ENCODE measurements at regions not wholly inside any gene's neighbourhood (a gene's known extent, or its start where the extent isn't known, plus 50 kb on each side); places are given as distances from the start of the nearest gene placed in this dataset.

DNA sequence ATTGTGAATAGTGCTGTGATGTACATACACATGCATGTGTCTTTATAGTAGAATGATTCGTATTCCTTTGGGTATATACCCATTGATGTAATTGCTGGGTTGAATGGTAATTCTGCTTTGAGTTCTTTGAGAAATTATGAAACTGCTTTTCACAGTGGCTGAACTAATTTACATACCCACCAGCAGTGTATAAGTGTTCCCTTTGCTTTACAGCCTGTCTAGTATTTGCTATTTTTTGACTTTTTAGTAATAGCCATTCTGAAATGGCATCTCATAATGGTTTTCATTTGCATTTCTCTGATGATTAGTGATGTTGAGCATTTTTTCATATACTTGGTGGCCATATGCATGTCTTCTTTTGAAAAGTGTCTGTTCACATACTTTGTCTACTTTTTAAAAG, 54.5 kb upstream of the FAM78B start:
- no peak for DNase-seq

- DNase-seq, result no peak
Measured at GRCh38 chr1:166233750-166234366, 67.1 kb upstream of the FAM78B start.

GRCh38 chr1:166235728-166236127, 68.9 kb upstream of the FAM78B start:
- no peak for DNase-seq

DNA sequence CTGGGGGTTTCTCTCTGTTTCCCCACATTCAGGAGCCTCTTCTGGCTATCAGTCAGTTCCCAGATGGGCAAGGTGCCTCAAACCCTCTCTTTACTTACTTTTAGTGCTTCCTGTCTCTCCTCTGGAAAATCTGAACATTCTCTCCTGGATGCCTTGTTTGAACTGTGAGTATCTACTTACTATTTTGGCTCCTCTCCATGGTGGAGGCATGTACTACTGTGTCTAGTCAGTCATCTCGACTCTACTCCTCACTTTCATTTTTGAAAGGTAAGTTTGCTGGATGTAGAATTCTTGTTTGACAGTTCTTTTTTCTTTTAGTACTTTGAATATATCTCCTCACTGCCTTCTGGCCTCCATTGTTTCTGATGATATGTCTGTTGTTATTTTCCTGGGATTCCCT, 70.9 kb upstream of the FAM78B start:
- DNase-seq, result no peak

DNA sequence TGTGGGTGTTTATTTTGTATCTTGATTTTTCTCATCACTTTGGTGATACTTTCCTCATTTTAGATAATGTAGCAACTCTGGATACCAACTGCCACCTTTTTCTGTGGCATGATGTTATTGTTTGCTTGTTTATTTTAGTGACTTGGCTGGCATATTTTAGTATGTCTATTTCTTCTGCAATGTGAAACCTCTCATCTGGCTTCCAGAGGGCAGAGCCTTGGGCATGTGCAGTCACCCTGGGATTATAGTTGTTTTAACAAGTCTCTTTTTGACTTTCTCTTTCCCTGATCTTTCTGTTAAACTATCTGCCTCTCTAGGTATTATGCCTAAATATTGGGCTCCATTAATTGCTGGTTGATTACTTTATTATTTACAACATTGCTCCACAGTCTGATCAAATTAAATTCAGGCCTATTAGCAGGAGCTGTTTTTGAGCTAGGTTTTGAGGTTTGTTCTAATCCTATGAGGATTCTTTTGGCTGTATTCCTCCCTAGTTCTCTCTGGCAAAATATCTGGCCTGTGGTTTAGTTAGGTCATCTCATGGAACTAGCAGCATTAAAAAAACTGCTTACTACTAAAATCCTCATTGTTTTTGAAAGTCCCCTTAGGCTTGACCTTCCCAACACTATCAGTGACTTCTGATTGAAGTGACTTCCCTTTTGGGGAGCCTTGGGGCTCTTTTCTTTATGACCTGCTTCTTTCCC, 86.4 kb upstream of the FAM78B start:
- no peak for DNase-seq

DNA sequence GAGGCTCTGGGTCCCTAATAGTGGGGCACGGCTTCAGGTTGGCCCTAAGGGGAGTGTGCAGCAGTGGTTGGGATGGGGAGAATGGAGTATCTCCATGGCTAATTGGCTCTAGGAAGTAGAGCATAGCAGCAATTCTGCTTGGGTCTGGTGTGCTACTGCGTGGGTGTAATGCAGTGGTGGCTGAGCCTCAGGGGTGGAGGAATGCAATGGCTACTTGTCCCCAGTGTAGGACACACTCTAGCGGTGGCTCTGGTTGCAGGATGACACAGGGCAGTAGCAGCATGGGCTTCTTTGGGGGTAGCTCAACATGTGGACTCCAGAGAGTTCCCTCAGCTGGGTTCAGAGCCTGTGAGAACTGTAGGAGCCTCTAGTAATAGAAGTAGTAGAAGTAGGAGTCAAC, 91.2 kb upstream of the FAM78B start:
- DNase-seq, result no peak

- no peak for DNase-seq
Measured at GRCh38 chr1:166261511-166261910, 94.7 kb upstream of the FAM78B start.

DNA sequence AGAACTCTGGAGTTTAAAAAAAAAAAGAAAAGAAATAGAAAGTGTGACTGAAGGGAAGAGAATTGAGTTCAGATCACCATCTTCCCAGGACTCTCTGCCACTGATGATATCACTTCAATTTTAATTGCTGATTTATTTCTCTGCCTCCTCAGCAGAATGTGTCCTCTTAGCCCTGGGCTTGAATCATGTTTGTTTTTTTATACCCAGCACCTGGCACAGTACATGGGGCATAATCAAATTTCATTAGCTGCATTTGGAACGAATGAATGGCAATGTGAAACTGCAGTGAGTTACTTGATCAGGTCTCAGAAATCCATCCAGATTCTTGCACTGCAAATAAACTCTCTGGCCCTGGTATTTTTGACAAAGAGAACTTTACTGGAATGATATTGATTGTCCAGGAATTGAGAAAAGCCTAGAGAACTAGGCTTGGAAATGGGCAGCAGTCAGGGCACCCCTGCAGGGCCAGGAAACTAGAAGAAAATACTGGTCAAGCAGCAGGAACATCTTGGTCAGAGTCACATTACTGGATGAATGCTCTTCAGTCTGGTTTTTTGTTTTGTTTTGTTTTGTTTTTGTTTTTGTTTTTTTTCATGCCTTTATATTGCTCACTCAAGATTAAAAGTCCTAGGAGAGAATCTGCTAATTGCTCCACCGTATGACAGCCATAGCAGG, 103.8 kb upstream of the FAM78B start:
- no peak for DNase-seq

- DNase-seq, result no peak
Measured at GRCh38 chr1:166271151-166271538, 104.3 kb upstream of the FAM78B start.

- DNase-seq, result no peak
Measured at GRCh38 chr1:166272155-166272554, 105.4 kb upstream of the FAM78B start.

DNA sequence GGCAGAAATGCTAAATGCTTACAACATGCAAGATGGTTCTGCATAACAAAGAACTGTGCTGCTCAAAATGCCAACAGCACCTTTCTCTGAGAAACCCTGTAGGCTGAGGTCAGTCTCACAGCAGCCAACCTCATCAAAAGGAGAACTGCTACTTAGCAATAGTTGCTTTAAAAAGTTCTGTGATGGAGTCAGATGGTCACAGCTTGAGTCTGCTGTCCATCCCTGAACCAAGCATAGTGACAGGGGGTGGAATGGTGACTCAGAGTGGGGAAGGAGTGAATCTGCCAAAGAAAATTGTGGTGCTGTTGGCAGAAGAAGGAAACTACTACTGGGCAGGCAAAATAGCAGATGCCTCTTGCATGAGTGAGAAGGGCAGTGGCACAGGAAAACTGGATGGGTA, 106.0 kb upstream of the FAM78B start:
- no peak for DNase-seq

DNA sequence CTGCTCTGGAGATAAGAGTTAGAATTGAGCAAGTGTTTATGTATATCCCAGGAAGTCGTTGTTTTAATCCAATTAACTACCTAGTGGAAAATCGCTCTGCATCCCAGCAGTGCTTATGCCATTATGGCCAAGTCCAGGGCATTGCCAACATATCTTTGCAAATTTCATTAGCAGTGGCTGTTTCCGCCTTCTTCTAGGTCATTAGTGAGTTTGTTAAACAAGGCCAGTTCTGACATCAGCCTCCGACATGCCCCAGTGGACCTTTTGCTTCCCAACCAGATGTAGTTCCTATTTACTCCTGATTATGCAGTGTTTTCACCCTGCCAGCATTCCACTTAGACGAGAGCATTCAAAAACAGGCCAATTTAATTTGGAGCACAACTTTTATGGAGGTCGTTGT, 106.8 kb upstream of the FAM78B start:
- DNase-seq, result no peak

- DNase-seq, result no peak
Measured at GRCh38 chr1:166282391-166283137, 115.8 kb upstream of the FAM78B start.

DNA sequence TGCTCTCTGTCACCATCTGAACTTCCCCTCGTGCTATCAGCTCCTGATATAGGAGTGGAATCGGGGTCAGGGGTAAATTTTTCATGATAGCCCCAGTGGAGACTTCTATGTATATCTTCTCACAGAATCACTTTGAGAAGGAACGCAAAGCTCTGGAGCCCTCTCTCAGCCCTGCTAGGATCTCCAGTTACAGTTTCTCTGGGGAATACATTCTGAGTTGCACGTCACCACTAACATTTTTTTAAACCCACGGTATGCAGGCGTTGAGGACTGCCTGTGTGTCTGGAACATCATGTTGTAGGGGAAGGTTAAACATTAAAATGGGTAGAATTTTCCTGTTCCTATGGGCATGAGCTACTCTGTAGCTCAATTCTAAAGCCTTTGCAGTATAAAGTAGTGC, 116.4 kb upstream of the FAM78B start:
- no peak for DNase-seq

- DNase-seq, result no peak
Measured at GRCh38 chr1:166283600-166283999, 116.8 kb upstream of the FAM78B start.

- DNase-seq, result no peak
Measured at GRCh38 chr1:166289309-166290050, 122.7 kb upstream of the FAM78B start.

DNA sequence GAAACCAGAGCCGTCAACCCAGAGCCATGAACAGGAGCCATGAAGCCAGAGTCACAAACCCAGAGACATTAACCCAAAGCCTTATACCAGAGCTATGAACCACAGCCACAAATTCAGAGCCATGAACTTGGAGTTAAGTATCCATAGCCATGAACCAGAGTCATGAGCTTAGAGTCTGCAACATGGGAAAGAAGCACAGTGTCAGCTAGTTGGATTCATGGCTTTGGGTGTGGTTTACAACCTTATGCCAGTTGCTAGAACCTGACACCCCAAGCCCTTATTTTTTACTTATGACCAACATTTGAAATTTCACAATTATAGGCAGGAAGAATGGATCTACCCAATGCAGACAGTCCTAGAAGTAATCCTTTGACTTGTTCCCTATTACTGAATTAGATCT, 128.9 kb upstream of the FAM78B start:
- DNase-seq, result no peak

DNA sequence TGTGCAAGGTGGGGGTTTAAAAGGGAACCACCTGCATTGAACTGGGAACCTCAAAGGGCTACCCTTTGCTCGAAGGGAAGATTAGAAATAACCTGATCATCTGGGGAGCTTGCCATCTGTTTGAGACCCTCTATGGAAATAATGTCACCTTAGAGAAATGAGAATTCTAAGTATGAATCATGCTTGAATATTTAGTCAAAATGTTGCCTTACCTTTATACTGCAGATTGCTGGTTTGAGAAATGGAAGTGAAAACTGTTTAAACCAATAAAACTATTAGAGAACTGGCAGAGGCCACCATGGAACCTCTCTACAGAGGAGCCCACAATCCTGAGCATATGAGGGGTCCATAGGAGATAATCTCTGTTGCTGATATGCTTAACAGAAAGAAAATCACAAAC, 131.2 kb upstream of the FAM78B start:
- DNase-seq, result no peak

GRCh38 chr1:166300767-166301166, 134.0 kb upstream of the FAM78B start:
- DNase-seq, result no peak

DNA sequence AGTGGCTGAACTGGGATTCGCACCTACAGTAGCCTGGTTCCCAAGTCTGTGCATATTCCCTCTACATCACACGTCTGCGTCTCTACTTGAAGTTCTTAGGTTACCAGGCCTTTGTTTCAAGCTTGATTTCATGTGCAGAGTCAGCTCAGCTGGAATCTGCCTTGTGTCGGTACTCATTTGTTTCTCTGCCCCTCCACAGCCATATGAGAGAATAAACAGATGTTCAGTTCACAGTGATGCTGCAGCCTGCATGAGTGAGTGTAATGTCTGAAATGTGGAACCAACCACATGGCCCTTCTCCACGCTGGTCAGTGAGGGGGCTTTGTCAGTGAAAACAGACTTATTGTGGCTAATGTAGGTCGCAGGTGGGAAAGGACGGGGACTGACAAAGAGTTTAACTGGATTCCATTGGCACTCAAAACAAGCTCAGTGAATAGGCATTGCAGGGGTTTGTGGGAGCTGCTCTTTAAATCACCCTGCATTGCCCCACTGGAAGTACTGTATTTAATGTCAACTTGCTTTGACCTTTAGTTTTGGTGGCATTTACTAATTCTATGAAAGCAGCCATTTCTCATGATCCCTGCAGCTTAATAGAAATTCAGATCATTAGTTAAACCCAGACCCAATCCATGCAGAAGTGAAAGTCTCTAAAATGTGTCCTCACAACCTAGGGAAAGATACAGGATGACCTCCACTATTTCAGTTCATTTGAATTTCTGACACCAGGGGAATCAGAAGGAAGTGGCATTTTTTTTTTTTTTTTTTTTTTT, 136.4 kb upstream of the FAM78B start:
- DNase-seq, result no peak

- DNase-seq, result no peak
Measured at GRCh38 chr1:166304131-166304530, 137.3 kb upstream of the FAM78B start.
